ENCODE measurements at regions not wholly inside any gene's neighbourhood (a gene's known extent, or its start where the extent isn't known, plus 50 kb on each side); places are given as distances from the start of the nearest gene placed in this dataset.

- TF ChIP-seq CTCF (IDR thresholded peaks at IDR 0.05; ENCODE audit: extremely low read depth in 1 of 2, insufficient read depth in 1 of 2, low read depth in 1 of 2, low read length in 2 of 2): no peak
- TF ChIP-seq POLR2A (IDR thresholded peaks at IDR 0.05; ENCODE audit: low read depth, low read length): no peak
- no peak for TF ChIP-seq EZH2 (IDR thresholded peaks at IDR 0.05; ENCODE audit: borderline replicate concordance, low read depth, low read length, severe bottlenecking)
- no peak for TF ChIP-seq POLR2AphosphoS5 (IDR thresholded peaks at IDR 0.05; ENCODE audit: insufficient read depth, low read depth, low read length)
- TF ChIP-seq FOS (IDR thresholded peaks at IDR 0.05; ENCODE audit: borderline replicate concordance, insufficient read depth, low read length): no peak
- TF ChIP-seq MAX (IDR thresholded peaks at IDR 0.05; ENCODE audit: insufficient read depth, insufficient read length): no peak
- TF ChIP-seq JUN (IDR thresholded peaks at IDR 0.05; ENCODE audit: borderline replicate concordance, insufficient read depth, insufficient read length, low read depth): no peak
- no peak for TF ChIP-seq MYC (IDR thresholded peaks at IDR 0.05; ENCODE audit: low read depth, low read length)
These were observed 109.1 kb upstream of the FAM180A start for GRCh38 chr7:135857519-135858274.
